ENCODE measurements at regions not wholly inside any gene's neighbourhood (a gene's known extent, or its start where the extent isn't known, plus 50 kb on each side); places are given as distances from the start of the nearest gene placed in this dataset.

- DNase-seq (no peak), ATAC-seq (no peak)
- intact Hi-C loops (cut with DNase I): no loop called here
Observed at GRCh38 chr9:82679472-82679871, 383.5 kb downstream of the RASEF start.

- DNase-seq (no peak), ATAC-seq (no peak)
- intact Hi-C loops (cut with DNase I): no loop called here
Observed at GRCh38 chr9:82680179-82680935, 382.6 kb downstream of the RASEF start.

GRCh38 chr9:82681809-82682208 lies 381.1 kb downstream of the RASEF start:
- intact Hi-C loops (cut with DNase I): no loop called here
- ATAC-seq (no peak), DNase-seq (no peak)

GRCh38 chr9:82682431-82682830 lies 380.5 kb downstream of the RASEF start:
- no peak for ATAC-seq
- DNase-seq: no peak
- intact Hi-C loops (cut with DNase I): no loop called here

- DNase-seq: no peak
- ATAC-seq: no peak
- intact Hi-C loops (cut with DNase I): no loop called here
Observed at GRCh38 chr9:82695704-82696103, 367.2 kb downstream of the RASEF start.

- intact Hi-C loops (cut with DNase I): no loop called here
- ATAC-seq: no peak
- no peak for DNase-seq
Observed at GRCh38 chr9:82706786-82707185, 356.2 kb downstream of the RASEF start.

GRCh38 chr9:82716821-82717220 lies 346.1 kb downstream of the RASEF start:
- no peak for ATAC-seq
- intact Hi-C loops (cut with DNase I): no loop called here
- no peak for DNase-seq

GRCh38 chr9:82720515-82720914 lies 342.4 kb downstream of the RASEF start:
- intact Hi-C loops (cut with DNase I): no loop called here
- no peak for ATAC-seq
- no peak for DNase-seq

- intact Hi-C loops (cut with DNase I): no loop called here
- DNase-seq: no peak
Observed at GRCh38 chr9:82721593-82721992, 341.3 kb downstream of the RASEF start.

GRCh38 chr9:82722051-82722450 lies 340.9 kb downstream of the RASEF start:
- intact Hi-C loops (cut with DNase I): no loop called here
- ATAC-seq: no peak
- no peak for DNase-seq

More at GRCh38 chr9:82721593-82721992, 341.3 kb downstream of the RASEF start:
- ATAC-seq: no peak

GRCh38 chr9:82722561-82722960 lies 340.4 kb downstream of the RASEF start:
- DNase-seq (no peak), ATAC-seq (no peak)
- intact Hi-C loops (cut with DNase I): no loop called here

GRCh38 chr9:82726424-82727276 lies 336.3 kb downstream of the RASEF start:
- ATAC-seq (no peak), DNase-seq (no peak)
- intact Hi-C loops (cut with DNase I): no loop called here

- ATAC-seq (no peak), DNase-seq (no peak)
- intact Hi-C loops (cut with DNase I): no loop called here
Observed at GRCh38 chr9:82729141-82729540, 333.8 kb downstream of the RASEF start.

GRCh38 chr9:82729991-82730589 lies 332.9 kb downstream of the RASEF start:
- intact Hi-C loops (cut with DNase I): no loop called here
- DNase-seq (no peak), ATAC-seq (no peak)

GRCh38 chr9:82732928-82733327 lies 330.0 kb downstream of the RASEF start:
- DNase-seq (no peak), ATAC-seq (no peak)
- intact Hi-C loops (cut with DNase I): no loop called here

- ATAC-seq: no peak
Observed at GRCh38 chr9:82736126-82736525, 326.8 kb downstream of the RASEF start.

GRCh38 chr9:82736701-82737100 lies 326.2 kb downstream of the RASEF start:
- DNase-seq: no peak
- intact Hi-C loops (cut with DNase I): no loop called here
- no peak for ATAC-seq

More at GRCh38 chr9:82736126-82736525, 326.8 kb downstream of the RASEF start:
- intact Hi-C loops (cut with DNase I): no loop called here
- no peak for DNase-seq

- DNase-seq (no peak), ATAC-seq (no peak)
- intact Hi-C loops (cut with DNase I): no loop called here
Observed at GRCh38 chr9:82745919-82746318, 317.0 kb downstream of the RASEF start.

- intact Hi-C loops (cut with DNase I): no loop called here
- no peak for ATAC-seq
- DNase-seq: no peak
Observed at GRCh38 chr9:82750411-82750913, 312.5 kb downstream of the RASEF start.

- no peak for ATAC-seq
- DNase-seq: no peak
- intact Hi-C loops (cut with DNase I): no loop called here
Observed at GRCh38 chr9:82757924-82758323, 305.0 kb downstream of the RASEF start.

Data from left cardiac atrium (tissue), 4 donors.